ENCODE measurements at regions not wholly inside any gene's neighbourhood (a gene's known extent, or its start where the extent isn't known, plus 50 kb on each side); places are given as distances from the start of the nearest gene placed in this dataset.
A peak's percentile ranks its signal among the peaks of the same experiment; 100 is the strongest.

DNA sequence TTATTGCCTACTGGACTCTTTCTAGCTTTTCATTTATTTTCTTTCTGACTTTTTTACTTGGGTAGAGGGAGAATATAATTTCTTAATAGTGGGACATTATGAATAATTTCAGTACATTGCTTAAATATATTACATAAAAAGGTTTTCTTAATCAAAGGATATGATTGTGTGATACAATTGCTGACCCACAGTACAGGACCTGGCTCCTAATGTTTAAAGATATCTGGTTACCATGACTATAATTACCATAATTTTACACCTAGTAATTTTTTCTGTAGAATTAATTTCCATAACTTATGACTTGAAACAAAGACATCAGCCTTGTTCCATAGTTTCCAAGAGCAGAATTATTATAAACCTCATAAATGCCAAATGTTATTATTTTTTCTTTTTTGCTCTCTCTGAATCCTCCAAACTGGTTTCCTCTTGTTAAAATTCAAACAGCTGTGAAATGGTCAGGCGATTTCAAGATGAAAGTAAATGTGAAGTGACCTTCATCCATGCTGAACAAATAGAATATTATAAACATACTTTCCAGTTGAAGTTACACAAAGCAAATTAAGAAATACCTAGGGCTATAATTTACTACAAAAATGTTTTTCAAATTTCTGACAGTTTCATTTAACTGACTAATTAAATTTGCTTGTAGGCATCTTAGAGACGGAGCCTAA is 301.2 kb upstream of the TYRP1 start:
- H3K27me3 ChIP-seq, result no peaks in the 10 kb centered on the region
- no peak overlapping the region for H3K4me2 ChIP-seq
- TF ChIP-seq, protein P1, sequence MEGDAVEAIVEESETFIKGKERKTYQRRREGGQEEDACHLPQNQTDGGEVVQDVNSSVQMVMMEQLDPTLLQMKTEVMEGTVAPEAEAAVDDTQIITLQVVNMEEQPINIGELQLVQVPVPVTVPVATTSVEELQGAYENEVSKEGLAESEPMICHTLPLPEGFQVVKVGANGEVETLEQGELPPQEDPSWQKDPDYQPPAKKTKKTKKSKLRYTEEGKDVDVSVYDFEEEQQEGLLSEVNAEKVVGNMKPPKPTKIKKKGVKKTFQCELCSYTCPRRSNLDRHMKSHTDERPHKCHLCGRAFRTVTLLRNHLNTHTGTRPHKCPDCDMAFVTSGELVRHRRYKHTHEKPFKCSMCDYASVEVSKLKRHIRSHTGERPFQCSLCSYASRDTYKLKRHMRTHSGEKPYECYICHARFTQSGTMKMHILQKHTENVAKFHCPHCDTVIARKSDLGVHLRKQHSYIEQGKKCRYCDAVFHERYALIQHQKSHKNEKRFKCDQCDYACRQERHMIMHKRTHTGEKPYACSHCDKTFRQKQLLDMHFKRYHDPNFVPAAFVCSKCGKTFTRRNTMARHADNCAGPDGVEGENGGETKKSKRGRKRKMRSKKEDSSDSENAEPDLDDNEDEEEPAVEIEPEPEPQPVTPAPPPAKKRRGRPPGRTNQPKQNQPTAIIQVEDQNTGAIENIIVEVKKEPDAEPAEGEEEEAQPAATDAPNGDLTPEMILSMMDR (IDR thresholded peaks at IDR 0.05; ENCODE audit: poor library complexity), result no peak
- H3K4me3 ChIP-seq, result no peak overlapping the region
- H3K27ac ChIP-seq, result no peak overlapping the region
- 80% methylated on average over 2 of the region's 2 CpGs for WGBS (ENCODE audit: low lambda C conversion rate, missing lambda C conversion rate)
- no peak overlapping the region for H2AFZ ChIP-seq
- no peaks in the 10 kb centered on the region for H3K36me3 ChIP-seq (replicated peaks; ENCODE audit: insufficient read depth, low read depth)
- DNase-seq (ENCODE audit: low spot score), result no peak
- H4K20me1 ChIP-seq (ENCODE audit: insufficient read depth, poor library complexity, severe bottlenecking), result no peaks in the 10 kb centered on the region
- no peaks in the 10 kb centered on the region for H3K4me1 ChIP-seq (ENCODE audit: insufficient read depth)
- H3K9me2 ChIP-seq (replicated peaks; ENCODE audit: insufficient read depth), result no peaks in the 10 kb centered on the region
- no peaks in the 10 kb centered on the region for H3K9me3 ChIP-seq (ENCODE audit: low read depth)
- no peaks in the 10 kb centered on the region for H3K79me2 ChIP-seq

DNA sequence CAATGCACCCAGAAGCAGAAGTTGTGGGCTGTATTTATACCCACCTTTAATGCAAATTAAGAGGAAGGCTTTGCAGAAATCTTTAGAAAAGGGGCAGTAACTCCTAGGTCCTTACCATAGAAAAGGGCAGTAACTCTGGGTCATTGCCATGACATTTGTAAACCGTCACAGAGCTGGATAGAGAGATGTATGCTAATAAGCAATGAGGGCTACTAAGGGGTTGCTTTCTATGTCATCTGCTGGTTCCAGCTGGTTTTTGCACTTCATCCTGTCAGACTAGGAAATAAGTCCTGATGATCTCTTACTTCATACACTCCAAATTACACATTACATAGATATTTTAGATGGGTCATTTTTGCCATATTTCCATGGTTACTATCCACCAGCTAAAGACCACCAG is 299.1 kb upstream of the TYRP1 start:
- H3K9me2 ChIP-seq (replicated peaks; ENCODE audit: insufficient read depth), result no peaks in the 10 kb centered on the region
- WGBS (ENCODE audit: low lambda C conversion rate, missing lambda C conversion rate), result 81% methylated on average over 1 of the region's 1 CpG
- no peak for DNase-seq (ENCODE audit: low spot score)
- H3K4me3 ChIP-seq, result no peak overlapping the region
- no peak for TF ChIP-seq EZH2phosphoT487 (IDR thresholded peaks at IDR 0.05; ENCODE audit: low read depth, severe bottlenecking, unreplicated experiment)
- TF ChIP-seq, protein P1 (IDR thresholded peaks at IDR 0.05; ENCODE audit: poor library complexity), result no peak
- TF ChIP-seq EZH2 (IDR thresholded peaks at IDR 0.05; ENCODE audit: borderline replicate concordance), result no peak
- no peaks in the 10 kb centered on the region for H3K36me3 ChIP-seq (replicated peaks; ENCODE audit: insufficient read depth, low read depth)
- H3K4me1 ChIP-seq (ENCODE audit: insufficient read depth), result no peaks in the 10 kb centered on the region
- H3K27ac ChIP-seq, result no peak overlapping the region
- no peaks in the 10 kb centered on the region for H3K79me2 ChIP-seq
- no peaks in the 10 kb centered on the region for H3K9me3 ChIP-seq (ENCODE audit: low read depth)
- H3K4me2 ChIP-seq, result no peak overlapping the region
- no peaks in the 10 kb centered on the region for H4K20me1 ChIP-seq (ENCODE audit: insufficient read depth, poor library complexity, severe bottlenecking)
- H2AFZ ChIP-seq, result no peak overlapping the region
- no peaks in the 10 kb centered on the region for H3K27me3 ChIP-seq

DNA sequence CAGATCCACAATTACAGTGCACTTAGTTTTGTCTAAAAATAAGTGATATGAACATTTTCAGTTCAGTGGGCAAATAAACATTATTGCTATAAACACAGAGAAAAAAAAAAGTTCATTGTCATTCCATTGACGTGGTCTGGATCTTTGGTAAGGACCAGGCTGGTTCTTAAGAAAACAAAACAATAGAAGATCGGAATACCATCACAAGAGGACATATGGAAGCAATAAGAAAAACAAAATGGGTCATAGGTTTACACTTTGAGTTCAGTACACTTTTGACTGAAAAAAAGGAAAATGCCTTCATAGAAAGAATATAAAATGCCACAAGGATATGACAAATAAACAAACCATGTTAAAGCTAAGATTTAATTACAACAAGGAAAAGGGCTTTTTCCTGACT is 289.5 kb upstream of the TYRP1 start:
- WGBS (ENCODE audit: low lambda C conversion rate, missing lambda C conversion rate), result 68% methylated on average over 2 of the region's 2 CpGs
- Histone ChIP-seq H3K79me2 (no peaks in the 10 kb centered on the region), H3K27me3 (no peaks in the 10 kb centered on the region), H3K9me2 (replicated peaks; ENCODE audit: insufficient read depth) (no peaks in the 10 kb centered on the region), H3K4me2 (no peak overlapping the region), H4K20me1 (ENCODE audit: insufficient read depth, poor library complexity, severe bottlenecking) (no peaks in the 10 kb centered on the region), H3K4me3 (no peak overlapping the region), H3K4me1 (ENCODE audit: insufficient read depth) (no peaks in the 10 kb centered on the region), H3K9me3 (ENCODE audit: low read depth) (no peaks in the 10 kb centered on the region), H2AFZ (no peak overlapping the region), H3K27ac (no peak overlapping the region), H3K36me3 (replicated peaks; ENCODE audit: insufficient read depth, low read depth) (no peaks in the 10 kb centered on the region)
- no peak for TF ChIP-seq EZH2 (IDR thresholded peaks at IDR 0.05; ENCODE audit: borderline replicate concordance)
- TF ChIP-seq, protein P1 (IDR thresholded peaks at IDR 0.05; ENCODE audit: poor library complexity), result no peak
- no peak for DNase-seq (ENCODE audit: low spot score)

DNA sequence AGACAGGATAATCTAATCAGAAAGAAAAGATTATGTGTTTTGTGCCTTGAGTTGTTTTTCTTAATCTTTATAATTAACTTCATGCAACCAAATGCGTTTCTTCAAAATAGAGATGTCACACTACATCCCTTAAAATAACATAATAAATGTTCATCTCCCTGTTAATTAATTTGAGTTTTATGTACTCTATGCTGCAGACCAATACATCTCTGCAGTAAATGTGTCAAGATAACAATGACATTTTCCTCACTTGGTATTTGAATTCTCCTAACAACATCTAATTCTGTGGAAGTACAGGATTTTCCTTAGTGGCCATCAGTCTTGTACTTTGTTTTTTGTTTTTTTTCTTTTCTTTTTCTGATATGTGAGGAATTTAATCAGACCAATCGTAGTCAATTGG is 279.2 kb upstream of the TYRP1 start:
- H3K9me3 ChIP-seq (ENCODE audit: low read depth), result no peaks in the 10 kb centered on the region
- H3K4me1 ChIP-seq (ENCODE audit: insufficient read depth), result peaks cover 21% of the 10 kb centered on the region
- DNase-seq (ENCODE audit: low spot score), result no peak
- no peak overlapping the region for H2AFZ ChIP-seq
- no peaks in the 10 kb centered on the region for H3K27me3 ChIP-seq
- no peak overlapping the region for H3K27ac ChIP-seq
- no peaks in the 10 kb centered on the region for H3K36me3 ChIP-seq (replicated peaks; ENCODE audit: insufficient read depth, low read depth)
- H3K9me2 ChIP-seq (replicated peaks; ENCODE audit: insufficient read depth), result no peaks in the 10 kb centered on the region
- 69% methylated on average over 2 of the region's 2 CpGs for WGBS (ENCODE audit: low lambda C conversion rate, missing lambda C conversion rate)
- no peak for TF ChIP-seq EZH2phosphoT487 (IDR thresholded peaks at IDR 0.05; ENCODE audit: low read depth, severe bottlenecking, unreplicated experiment)
- TF ChIP-seq EZH2 (IDR thresholded peaks at IDR 0.05; ENCODE audit: borderline replicate concordance), result no peak
- TF ChIP-seq, protein P1 (IDR thresholded peaks at IDR 0.05; ENCODE audit: poor library complexity), result no peak
- no peaks in the 10 kb centered on the region for H3K79me2 ChIP-seq
- H3K4me3 ChIP-seq, result no peak overlapping the region
- peak overlapping the region; percentile 46 for H3K4me2 ChIP-seq
- no peaks in the 10 kb centered on the region for H4K20me1 ChIP-seq (ENCODE audit: insufficient read depth, poor library complexity, severe bottlenecking)

Data from hepatocyte (in vitro differentiated cells).